Spinal cord (tissue), 9 donors: ENCODE measurements at regions not wholly inside any gene's neighbourhood (a gene's known extent, or its start where the extent isn't known, plus 50 kb on each side); places are given as distances from the start of the nearest gene placed in this dataset.

Experiments used
- DNase-seq, 6 donors: peaks; one replicate each; pipeline versions ENCODE4 v3.0.0 to v3.0.0-alpha.2; 2013 to 2015; ENCODE audit warnings: low spot score in 6 of 6, low read depth in 4 of 6
- H3K27ac ChIP-seq: one replicate; pipeline ENCODE4 v1.5.1; 2013; ENCODE audit warnings: low read depth, low read length, control low read depth
- H3K27me3 ChIP-seq: one replicate; pipeline ENCODE4 v1.6.1; 2013; ENCODE audit warnings: low read length; ENCODE audit not compliant: control insufficient read depth, insufficient read depth
- H3K36me3 ChIP-seq: one replicate; pipeline ENCODE4 v1.6.1; 2013; ENCODE audit warnings: low read length; ENCODE audit not compliant: control insufficient read depth, insufficient read depth
- H3K4me1 ChIP-seq: one replicate; pipeline ENCODE4 v1.6.1; 2013; ENCODE audit warnings: low read length; ENCODE audit not compliant: control insufficient read depth, insufficient read depth
- H3K4me3 ChIP-seq: one replicate; pipeline ENCODE4 v1.5.1; 2013; ENCODE audit warnings: low read depth, low read length, control low read depth
- H3K9me3 ChIP-seq: one replicate; pipeline ENCODE4 v1.6.1; 2013; ENCODE audit warnings: low read length; ENCODE audit not compliant: control insufficient read depth, insufficient read depth
- whole genome bisulfite sequencing: methylation state at CpG from one replicate; pipeline ENCODE4 v1.1.5; 2013; ENCODE audit warnings: missing lambda C conversion rate; ENCODE audit not compliant: insufficient coverage; 5-methylcytosine and 5-hydroxymethylcytosine counted together
- donor health status: healthy.

DNA sequence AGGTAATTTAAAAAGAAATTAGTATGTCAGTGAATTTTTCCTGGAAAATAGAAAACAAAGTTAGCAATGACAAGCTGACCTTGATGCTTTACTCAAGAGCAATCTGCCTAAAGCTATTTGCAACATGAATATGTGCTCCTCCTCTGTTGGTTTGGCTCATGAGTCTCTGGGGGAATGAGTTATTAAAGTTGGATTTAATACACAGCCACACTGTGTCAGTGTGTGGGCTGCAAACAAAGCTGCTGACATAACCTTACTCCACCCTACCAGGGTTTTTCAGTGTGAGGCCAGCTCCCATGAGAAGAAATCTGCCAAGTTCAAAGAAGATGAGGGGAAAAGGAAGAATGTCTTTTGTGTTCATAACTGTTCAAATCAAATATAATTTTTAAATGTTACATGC lies 280.5 kb downstream of the TLL1 start:
- Histone ChIP-seq H3K9me3 (no peaks in the 10 kb centered on the region), H3K4me3 (no peak overlapping the region), H3K27ac (no peak overlapping the region), H3K4me1 (no peaks in the 10 kb centered on the region), H3K36me3 (no peaks in the 10 kb centered on the region), H3K27me3 (no peaks in the 10 kb centered on the region)
- peak in 2 of 6 donors; percentile 26 to 43 for DNase-seq

DNA sequence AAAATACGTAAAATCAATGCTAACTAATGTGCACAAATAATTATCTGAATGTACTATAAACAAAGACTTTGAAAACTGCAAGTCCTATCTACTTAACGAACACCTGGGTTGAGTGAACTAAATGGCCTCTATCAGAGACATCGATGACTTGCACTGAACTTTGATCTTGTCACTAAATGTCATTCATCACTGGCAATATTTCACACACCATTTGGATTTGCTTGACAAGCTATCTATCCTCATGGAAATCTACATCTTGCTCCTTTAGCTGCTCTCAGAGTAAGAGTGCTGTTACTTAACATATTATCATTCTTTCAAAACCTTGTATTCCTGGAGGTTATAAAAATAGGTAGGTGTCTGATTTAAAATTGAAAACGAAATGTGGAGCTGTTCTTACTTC lies 289.3 kb downstream of the TLL1 start:
- Histone ChIP-seq H3K27me3 (no peaks in the 10 kb centered on the region), H3K36me3 (no peaks in the 10 kb centered on the region), H3K27ac (no peak overlapping the region), H3K9me3 (no peaks in the 10 kb centered on the region), H3K4me3 (no peak overlapping the region), H3K4me1 (no peaks in the 10 kb centered on the region)
- WGBS, result 78% methylated on average over 2 of the region's 4 CpGs
- DNase-seq, result no peak

DNA sequence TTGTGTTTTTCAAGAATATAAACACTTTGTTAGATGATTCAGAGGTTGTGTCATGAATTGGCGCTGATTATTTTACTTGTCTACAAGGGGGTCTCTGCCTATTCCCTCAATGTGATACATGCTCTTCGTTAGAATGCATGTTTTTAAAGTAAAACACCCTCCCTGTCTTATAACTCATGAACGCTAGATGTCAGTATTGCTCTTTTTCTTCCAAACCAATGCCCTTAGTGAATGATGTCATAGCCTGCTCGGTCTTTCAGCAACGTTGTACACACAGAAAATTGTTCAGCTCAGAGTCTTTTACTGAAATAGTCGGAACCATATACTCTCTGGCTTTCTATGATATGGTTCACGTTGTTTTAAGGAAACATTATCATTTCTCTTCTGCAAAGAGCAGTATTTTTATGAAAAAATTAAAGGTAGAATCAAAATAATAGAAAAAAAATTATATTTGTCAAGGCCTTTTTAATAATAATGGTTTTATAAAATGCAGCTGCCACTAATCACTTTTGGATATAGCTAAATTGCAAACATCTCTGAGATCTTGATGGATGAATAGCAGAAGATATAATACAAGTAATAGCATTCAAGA lies 292.9 kb downstream of the TLL1 start:
- H3K4me3 ChIP-seq, result no peak overlapping the region

DNA sequence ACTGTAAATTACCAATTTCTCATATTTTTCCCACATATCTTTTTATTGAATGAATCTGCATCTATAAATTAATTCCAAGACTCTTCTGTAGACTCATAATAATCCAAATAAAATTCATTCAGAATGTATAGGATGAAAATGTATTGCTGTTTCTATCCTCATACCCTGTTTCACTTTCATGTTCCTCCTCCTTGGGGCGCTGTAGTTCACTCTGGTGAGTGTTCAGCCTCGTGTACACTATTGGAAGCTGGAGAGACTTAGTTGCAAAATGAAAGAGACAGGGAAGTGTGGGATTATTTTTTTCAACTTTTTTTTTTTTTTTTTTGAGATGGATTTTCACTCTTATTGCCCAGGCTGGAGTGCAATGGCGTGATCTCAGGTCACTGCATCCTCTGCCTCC lies 296.1 kb downstream of the TLL1 start:
- H3K9me3 ChIP-seq, result peaks cover 2% of the 10 kb centered on the region
- no peaks in the 10 kb centered on the region for H3K4me1 ChIP-seq
- H3K27me3 ChIP-seq, result no peaks in the 10 kb centered on the region
- no peaks in the 10 kb centered on the region for H3K36me3 ChIP-seq
- WGBS, result 100% methylated on average over 1 of the region's 3 CpGs
- H3K27ac ChIP-seq, result no peak overlapping the region
- no peak overlapping the region for H3K4me3 ChIP-seq
- DNase-seq, result no peak

More for the DNA sequence above, 292.9 kb downstream of the TLL1 start:
- Histone ChIP-seq H3K36me3 (no peaks in the 10 kb centered on the region), H3K27ac (no peak overlapping the region), H3K4me1 (no peaks in the 10 kb centered on the region), H3K27me3 (no peaks in the 10 kb centered on the region), H3K9me3 (no peaks in the 10 kb centered on the region)
- 0% methylated on average over 1 of the region's 7 CpGs for WGBS
- DNase-seq, result peak; percentile 76 to 98 (median 81)

DNA sequence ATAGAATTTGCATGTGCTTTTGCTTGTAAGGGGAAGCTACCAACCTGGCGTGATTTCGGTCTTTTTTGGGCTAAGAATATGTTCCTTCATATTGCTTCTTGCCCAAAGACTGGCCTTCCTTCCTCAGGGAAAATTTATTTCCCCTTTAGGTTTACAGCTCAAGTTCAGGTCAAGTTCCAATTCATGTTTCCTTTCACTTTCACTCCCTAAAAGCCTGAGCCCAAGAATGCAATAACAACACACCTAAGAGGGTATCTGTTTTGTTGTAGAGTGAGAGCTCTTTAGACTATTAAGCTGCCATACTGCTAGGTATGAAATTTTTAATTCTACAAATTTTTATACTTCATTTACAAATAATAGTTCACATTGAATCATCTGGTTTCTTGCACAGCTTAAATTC lies 299.6 kb downstream of the TLL1 start:
- 42% methylated on average over 2 of the region's 2 CpGs for WGBS
- Histone ChIP-seq H3K36me3 (no peaks in the 10 kb centered on the region), H3K4me3 (no peak overlapping the region), H3K27ac (no peak overlapping the region), H3K27me3 (no peaks in the 10 kb centered on the region), H3K9me3 (peaks cover 2% of the 10 kb centered on the region), H3K4me1 (no peaks in the 10 kb centered on the region)
- no peak for DNase-seq

DNA sequence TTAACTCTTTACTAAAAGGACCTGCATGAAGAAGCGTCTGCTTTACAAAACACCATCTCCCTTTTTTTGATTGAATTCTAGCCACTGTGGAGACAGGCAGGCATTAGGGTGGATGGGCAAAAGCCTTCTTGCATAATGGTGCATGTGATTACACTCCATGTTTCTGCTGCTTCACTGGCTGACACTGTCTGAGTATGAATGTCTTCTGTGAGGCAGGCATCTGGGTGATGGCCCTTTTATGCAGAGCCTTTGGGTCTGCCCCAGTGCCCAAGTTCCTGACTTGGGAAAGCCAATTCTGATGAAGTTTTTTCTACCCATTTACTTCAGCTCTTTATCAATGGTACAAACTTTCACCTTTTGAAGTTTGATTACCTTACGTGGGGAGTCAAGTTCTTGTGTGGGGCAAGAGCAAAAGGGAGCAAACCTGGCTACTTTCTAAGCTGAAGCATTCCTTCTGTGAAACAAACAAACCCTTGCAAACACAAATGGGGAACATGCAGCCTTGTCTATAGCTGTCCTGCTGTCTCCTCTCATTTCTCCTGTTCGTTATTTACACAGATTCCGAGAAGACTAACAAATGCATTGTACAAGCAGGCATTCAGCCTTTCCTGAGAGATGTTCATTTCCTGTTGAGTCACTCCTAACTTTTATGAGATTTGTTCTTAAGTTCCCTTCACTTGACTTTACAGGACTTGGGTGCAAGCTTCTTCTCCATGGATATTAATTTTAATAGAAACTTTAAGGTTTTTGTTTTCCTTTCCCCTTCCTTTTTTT lies 301.9 kb downstream of the TLL1 start:
- 87% methylated on average over 3 of the region's 4 CpGs for WGBS
- Histone ChIP-seq H3K4me1 (no peaks in the 10 kb centered on the region), H3K9me3 (peaks cover 2% of the 10 kb centered on the region), H3K27me3 (no peaks in the 10 kb centered on the region), H3K27ac (no peak overlapping the region), H3K36me3 (no peaks in the 10 kb centered on the region), H3K4me3 (no peak overlapping the region)
- no peak for DNase-seq

DNA sequence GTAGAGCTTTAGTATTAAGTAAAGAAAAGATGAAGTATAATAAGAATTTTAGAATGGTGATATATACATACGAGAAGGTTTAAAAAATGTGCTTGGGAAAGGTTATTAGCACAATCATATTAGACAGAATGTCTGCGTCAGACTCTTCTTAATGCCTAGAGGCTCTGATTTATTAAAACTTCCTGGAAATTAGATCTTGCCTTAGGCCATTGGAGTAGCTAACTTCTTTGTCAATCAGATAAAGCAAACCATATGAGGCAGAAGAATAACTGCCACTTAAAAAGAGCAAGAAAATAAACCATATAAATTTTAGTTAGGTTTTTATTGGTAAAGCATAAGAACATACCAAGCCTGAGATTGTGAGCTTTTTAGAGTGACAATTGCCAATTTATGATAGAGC lies 309.1 kb downstream of the TLL1 start:
- Histone ChIP-seq H3K4me1 (no peaks in the 10 kb centered on the region), H3K27me3 (no peaks in the 10 kb centered on the region), H3K9me3 (no peaks in the 10 kb centered on the region), H3K4me3 (no peak overlapping the region), H3K27ac (no peak overlapping the region), H3K36me3 (no peaks in the 10 kb centered on the region)
- peak in 1 of 6 donors; percentile 24 for DNase-seq
- WGBS, result 60% methylated on average over 1 of the region's 2 CpGs

DNA sequence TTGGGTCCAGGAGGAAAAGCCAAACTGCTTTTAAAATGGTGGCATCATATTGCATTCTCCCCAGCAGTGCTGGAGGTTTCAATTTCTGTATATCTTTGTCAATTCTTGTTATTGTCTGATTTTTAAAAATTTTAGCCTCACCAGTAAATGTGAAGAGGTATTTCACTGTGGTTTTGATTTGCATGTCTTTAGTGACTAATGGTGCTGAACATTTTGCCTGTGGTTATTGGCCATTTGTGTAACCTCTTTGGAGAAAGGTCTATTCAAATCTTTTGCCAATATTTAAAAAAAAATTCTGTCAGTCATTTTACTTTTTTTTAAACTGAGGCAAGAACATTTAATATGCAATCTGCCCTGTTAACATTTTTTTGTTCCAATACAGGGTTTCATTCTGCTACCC lies 322.1 kb downstream of the TLL1 start:
- Histone ChIP-seq H3K36me3 (no peaks in the 10 kb centered on the region), H3K27ac (no peak overlapping the region), H3K27me3 (no peaks in the 10 kb centered on the region), H3K9me3 (no peaks in the 10 kb centered on the region), H3K4me3 (no peak overlapping the region), H3K4me1 (no peaks in the 10 kb centered on the region)
- no peak for DNase-seq

DNA sequence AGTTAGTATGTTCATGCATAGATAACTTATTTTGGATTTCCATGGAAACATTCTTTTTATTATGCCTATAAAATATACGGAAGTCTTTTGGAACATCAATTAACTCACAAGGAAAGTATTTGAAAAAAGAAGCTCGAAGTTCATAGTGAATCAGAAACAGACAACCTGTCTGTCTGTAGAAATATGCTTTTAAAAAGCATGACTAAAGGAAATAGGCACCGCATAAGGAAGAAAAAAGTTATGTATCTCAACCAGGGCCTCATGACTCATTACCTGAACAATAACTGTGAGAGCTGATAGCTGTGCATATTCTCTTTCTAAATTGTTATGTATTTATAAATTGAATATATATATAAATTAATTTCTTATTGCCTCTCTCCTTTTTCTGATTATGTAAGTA lies 324.1 kb downstream of the TLL1 start:
- no CpG with 5 or more reads among the region's 3 CpGs for WGBS
- no peak for DNase-seq
- H3K9me3 ChIP-seq, result no peaks in the 10 kb centered on the region
- no peaks in the 10 kb centered on the region for H3K36me3 ChIP-seq
- no peak overlapping the region for H3K27ac ChIP-seq
- no peak overlapping the region for H3K4me3 ChIP-seq
- H3K27me3 ChIP-seq, result no peaks in the 10 kb centered on the region
- H3K4me1 ChIP-seq, result no peaks in the 10 kb centered on the region

DNA sequence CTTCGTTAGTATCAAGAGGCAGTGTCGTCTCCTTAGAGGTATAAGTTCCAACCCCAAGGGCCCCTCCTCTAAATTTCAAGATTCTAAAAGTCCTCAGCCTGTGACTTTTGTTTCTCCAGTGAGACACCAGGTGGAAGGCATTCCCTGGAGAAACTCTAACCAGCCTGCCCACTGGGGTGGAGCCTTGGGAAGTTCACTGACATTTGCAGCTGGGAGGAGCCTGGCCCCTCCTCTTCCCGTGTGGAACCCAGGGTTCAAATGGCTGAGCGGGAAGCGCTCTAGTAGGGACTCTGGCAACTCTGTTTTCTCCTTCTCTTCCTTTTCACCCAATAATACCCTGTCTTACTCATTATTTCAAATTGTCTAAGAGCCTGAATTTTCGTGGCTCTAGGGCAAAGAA lies 325.0 kb downstream of the TLL1 start:
- H3K36me3 ChIP-seq, result no peaks in the 10 kb centered on the region
- H3K4me1 ChIP-seq, result no peaks in the 10 kb centered on the region
- no peak for DNase-seq
- H3K27ac ChIP-seq, result no peak overlapping the region
- no peak overlapping the region for H3K4me3 ChIP-seq
- 87% methylated on average over 4 of the region's 6 CpGs for WGBS
- no peaks in the 10 kb centered on the region for H3K9me3 ChIP-seq
- H3K27me3 ChIP-seq, result no peaks in the 10 kb centered on the region
